ENCODE measurements at regions not wholly inside any gene's neighbourhood (a gene's known extent, or its start where the extent isn't known, plus 50 kb on each side); places are given as distances from the start of the nearest gene placed in this dataset.

GRCh38 chrX:10370976-10371375, 214.2 kb downstream of the CLCN4 start:
- H3K9ac ChIP-seq (ENCODE audit: low read length), result no peak overlapping the region
- no peak overlapping the region for H2AFZ ChIP-seq (ENCODE audit: low read depth, low read length)
- H3K79me2 ChIP-seq (replicated peaks; ENCODE audit: insufficient read depth, low read length), result no peaks in the 10 kb centered on the region
- TF ChIP-seq REST (IDR thresholded peaks at IDR 0.05; ENCODE audit: borderline replicate concordance), result no peak
- no peak for TF ChIP-seq SMC3 (conservative IDR thresholded peaks at IDR 0.05; ENCODE audit: poor library complexity)
- no peak for TF ChIP-seq EP300 (conservative IDR thresholded peaks at IDR 0.05; ENCODE audit: poor library complexity, severe bottlenecking)
- TF ChIP-seq RAD21 (conservative IDR thresholded peaks at IDR 0.05), result no peak
- no peak for TF ChIP-seq POLR2AphosphoS5 (IDR thresholded peaks at IDR 0.05)
- no peak for TF ChIP-seq TAF1 (IDR thresholded peaks at IDR 0.05; ENCODE audit: low read depth)
- no peak for TF ChIP-seq CTCF (IDR thresholded peaks at IDR 0.05; ENCODE audit: poor library complexity, severe bottlenecking)
- TF ChIP-seq MXI1 (conservative IDR thresholded peaks at IDR 0.05; ENCODE audit: poor library complexity, severe bottlenecking), result no peak
- TF ChIP-seq EZH2 (IDR thresholded peaks at IDR 0.05; ENCODE audit: borderline replicate concordance, insufficient read depth, low read length, poor library complexity, severe bottlenecking), result no peak
- no peak overlapping the region for H3K4me2 ChIP-seq (ENCODE audit: low read length)
- no peak overlapping the region for H3K27ac ChIP-seq (ENCODE audit: low read length)
- no peaks in the 10 kb centered on the region for H3F3A ChIP-seq (ENCODE audit: insufficient read depth, low read length, poor library complexity, severe bottlenecking)
- H3K4me3 ChIP-seq (ENCODE audit: low read length), result no peak overlapping the region
- no peaks in the 10 kb centered on the region for H3K36me3 ChIP-seq (ENCODE audit: insufficient read depth, low read length)
- H4K20me1 ChIP-seq (ENCODE audit: insufficient read depth), result no peaks in the 10 kb centered on the region
- no peaks in the 10 kb centered on the region for H3K9me3 ChIP-seq (ENCODE audit: low read length)
- H3K9me2 ChIP-seq (ENCODE audit: insufficient read depth, low read length), result no peaks in the 10 kb centered on the region
- H3K27me3 ChIP-seq (ENCODE audit: insufficient read depth, low read depth, low read length), result no peaks in the 10 kb centered on the region

- no peak overlapping the region for H3K9ac ChIP-seq (ENCODE audit: low read length)
- no peak overlapping the region for H3K4me3 ChIP-seq (ENCODE audit: low read length)
- H3K4me2 ChIP-seq (ENCODE audit: low read length), result no peak overlapping the region
- H3K27ac ChIP-seq (ENCODE audit: low read length), result no peak overlapping the region
- H4K20me1 ChIP-seq (ENCODE audit: insufficient read depth), result no peaks in the 10 kb centered on the region
- no peaks in the 10 kb centered on the region for H3F3A ChIP-seq (ENCODE audit: insufficient read depth, low read length, poor library complexity, severe bottlenecking)
- TF ChIP-seq POLR2AphosphoS5 (IDR thresholded peaks at IDR 0.05), result no peak
- no peak for TF ChIP-seq RAD21 (conservative IDR thresholded peaks at IDR 0.05)
- TF ChIP-seq REST (IDR thresholded peaks at IDR 0.05; ENCODE audit: borderline replicate concordance), result no peak
- no peak for TF ChIP-seq CTCF (IDR thresholded peaks at IDR 0.05; ENCODE audit: poor library complexity, severe bottlenecking)
- TF ChIP-seq SMC3 (conservative IDR thresholded peaks at IDR 0.05; ENCODE audit: poor library complexity), result no peak
- TF ChIP-seq MXI1 (conservative IDR thresholded peaks at IDR 0.05; ENCODE audit: poor library complexity, severe bottlenecking), result no peak
- TF ChIP-seq TAF1 (IDR thresholded peaks at IDR 0.05; ENCODE audit: low read depth), result no peak
- no peak for TF ChIP-seq EZH2 (IDR thresholded peaks at IDR 0.05; ENCODE audit: borderline replicate concordance, insufficient read depth, low read length, poor library complexity, severe bottlenecking)
- TF ChIP-seq EP300 (conservative IDR thresholded peaks at IDR 0.05; ENCODE audit: poor library complexity, severe bottlenecking), result no peak
- no peaks in the 10 kb centered on the region for H3K79me2 ChIP-seq (replicated peaks; ENCODE audit: insufficient read depth, low read length)
- H3K9me3 ChIP-seq (ENCODE audit: low read length), result no peaks in the 10 kb centered on the region
- H3K36me3 ChIP-seq (ENCODE audit: insufficient read depth, low read length), result no peaks in the 10 kb centered on the region
- H3K27me3 ChIP-seq (ENCODE audit: insufficient read depth, low read depth, low read length), result no peaks in the 10 kb centered on the region
- no peak overlapping the region for H2AFZ ChIP-seq (ENCODE audit: low read depth, low read length)
- no peaks in the 10 kb centered on the region for H3K9me2 ChIP-seq (ENCODE audit: insufficient read depth, low read length)
Measured at GRCh38 chrX:10377427-10377826, 220.7 kb downstream of the CLCN4 start.
